SK-N-SH (cell line): ENCODE measurements at regions not wholly inside any gene's neighbourhood (a gene's known extent, or its start where the extent isn't known, plus 50 kb on each side); places are given as distances from the start of the nearest gene placed in this dataset.

Experiments used
- CTCF ChIA-PET: fragments of 300-600, 350-600 bp; formaldehyde crosslinking; extraction: SDS; loops from one replicate; lab custom pipeline; 2021; lab: Yijun Ruan, JAX
- POLR2A ChIA-PET: fragments of 350-600 bp; sonication (Branson Sonifier 250); formaldehyde crosslinking; extraction: SDS; loops from one replicate; lab custom pipeline; 2020; ENCODE audit warnings: antibody characterized with exemption, inconsistent platforms; lab: Yijun Ruan, JAX
- DNase-seq: peaks from one replicate; pipeline ENCODE4 v3.0.0; 2012
- H2AFZ ChIP-seq: fragments of 200-600 bp; sonication (generic); 2 replicates; pipeline ENCODE4 v1.8.1; 2016; ENCODE audit warnings: antibody characterized with exemption, mild to moderate bottlenecking, low read depth
- H3F3A ChIP-seq: fragments of 200-600 bp; sonication (generic); replicated peaks from 2 replicates; pipeline ENCODE3; 2016; ENCODE audit warnings: antibody characterized with exemption, mild to moderate bottlenecking; ENCODE audit not compliant: insufficient read depth
- H3K27ac ChIP-seq, 2 experiments: fragments of 200-500 bp in 1 of 2; fragments of 200-600 bp in 1 of 2; sonication (Bioruptor generic) in 1 of 2; sonication (generic), shearing (Covaris generic) in 1 of 2; 2 replicates each; pipeline versions ENCODE4 v1.5.1 to v1.6.1; 2014 to 2016; ENCODE audit warnings: low read depth in 2 of 2, inconsistent platforms in 1 of 2, low read length in 1 of 2, mild to moderate bottlenecking in 1 of 2, mixed read lengths in 1 of 2
- H3K27me3 ChIP-seq: fragments of 200-600 bp; sonication (generic), shearing (Covaris generic); 2 replicates; pipeline ENCODE4 v1.6.1; 2016; ENCODE audit warnings: mixed run types; ENCODE audit not compliant: insufficient read depth
- H3K36me3 ChIP-seq, 2 experiments: fragments of 200-500 bp in 1 of 2; fragments of 200-600 bp in 1 of 2; sonication (Bioruptor generic) in 1 of 2; sonication (generic) in 1 of 2; replicated peaks in 1 of 2; 2 replicates each; pipeline versions ENCODE3 to v1.5.1; 2014 to 2016; ENCODE audit warnings: low read length in 1 of 2, mild to moderate bottlenecking in 1 of 2; ENCODE audit not compliant: insufficient read depth in 2 of 2, control insufficient read depth in 1 of 2
- H3K4me1 ChIP-seq, 2 experiments: fragments of 200-500 bp in 1 of 2; fragments of 200-600 bp in 1 of 2; sonication (Bioruptor generic) in 1 of 2; sonication (generic), shearing (Covaris generic) in 1 of 2; 2 replicates each; pipeline versions ENCODE4 v1.5.1 to v1.6.1; 2014 to 2016; ENCODE audit warnings: low read depth in 1 of 2, low read length in 1 of 2, mixed run types in 1 of 2; ENCODE audit not compliant: insufficient read depth in 2 of 2, control insufficient read depth in 1 of 2
- H3K4me2 ChIP-seq: fragments of 200-600 bp; sonication (generic), shearing (Covaris generic); 2 replicates; pipeline ENCODE4 v1.6.1; 2017; ENCODE audit warnings: mixed run types
- H3K4me3 ChIP-seq, 2 experiments: fragments of 200-500 bp in 1 of 2; fragments of 200-600 bp in 1 of 2; sonication (Bioruptor generic) in 1 of 2; sonication (generic), shearing (Covaris generic) in 1 of 2; 2 replicates each; pipeline versions ENCODE4 v1.5.1 to v1.8.1; 2014 to 2016; ENCODE audit warnings: low read depth in 2 of 2, inconsistent platforms in 1 of 2, low read length in 1 of 2, mild to moderate bottlenecking in 1 of 2, mixed read lengths in 1 of 2, moderate library complexity in 1 of 2
- H3K79me2 ChIP-seq: fragments of 200-600 bp; sonication (generic); 2 replicates; pipeline ENCODE4 v1.8.1; 2017; ENCODE audit warnings: mild to moderate bottlenecking; ENCODE audit not compliant: insufficient read depth
- H3K9ac ChIP-seq: fragments of 200-600 bp; sonication (generic); 2 replicates; pipeline ENCODE4 v1.6.1; 2017; ENCODE audit warnings: mixed run types
- H3K9me2 ChIP-seq: fragments of 200-600 bp; sonication (generic); 2 replicates; pipeline ENCODE4 v1.6.1; 2017; ENCODE audit warnings: mixed run types
- H3K9me3 ChIP-seq: fragments of 200-600 bp; sonication (generic); 2 replicates; pipeline ENCODE4 v1.6.1; 2017; ENCODE audit warnings: mixed run types, mild to moderate bottlenecking, moderate library complexity
- H4K20me1 ChIP-seq: fragments of 200-600 bp; sonication (generic); 2 replicates; pipeline ENCODE4 v1.6.1; 2017; ENCODE audit warnings: mild to moderate bottlenecking, mixed run types; ENCODE audit not compliant: insufficient read depth
- CHD2 ChIP-seq: fragments of 150-350 bp; IDR thresholded peaks from 2 replicates; pipeline ENCODE4 v1.6.1; 2018; ENCODE audit warnings: low read length; ENCODE audit not compliant: partially characterized antibody
- FOXM1 ChIP-seq: IDR thresholded peaks from 2 replicates; pipeline ENCODE4 v1.4.0; 2012; ENCODE audit warnings: low read depth, mild to moderate bottlenecking
- JUND ChIP-seq: IDR thresholded peaks from 2 replicates; pipeline ENCODE4 v1.4.0; 2012
- MXI1 ChIP-seq: IDR thresholded peaks from 2 replicates; pipeline ENCODE4 v1.6.1; 2012; ENCODE audit warnings: mild to moderate bottlenecking, low read depth, low read length, improper control_type of control experiment
- NRF1 ChIP-seq: IDR thresholded peaks from 2 replicates; pipeline ENCODE4 v1.6.1; 2012; ENCODE audit warnings: low read depth, mild to moderate bottlenecking, low read length
- POLR2AphosphoS5 ChIP-seq: IDR thresholded peaks from 2 replicates; pipeline ENCODE4 v1.6.1; 2012; ENCODE audit warnings: low read depth, low read length
- RAD21 ChIP-seq: IDR thresholded peaks from 2 replicates; pipeline ENCODE4 v1.6.1; 2012; ENCODE audit warnings: mild to moderate bottlenecking, low read length
- SIN3A ChIP-seq: IDR thresholded peaks from 2 replicates; pipeline ENCODE4 v1.6.1; 2012; ENCODE audit warnings: low read depth, mild to moderate bottlenecking, low read length, moderate library complexity, borderline replicate concordance
- SMC3 ChIP-seq: IDR thresholded peaks from 2 replicates; pipeline ENCODE4 v1.6.1; 2012; ENCODE audit warnings: low read depth, low read length, improper control_type of control experiment
- TAF1 ChIP-seq: IDR thresholded peaks from 2 replicates; pipeline ENCODE4 v1.6.1; 2012; ENCODE audit warnings: low read depth, mild to moderate bottlenecking, low read length, moderate library complexity, borderline replicate concordance
- WGBS: methylation state at CpG from one replicate; pipeline ENCODE4 v1.1.6; 2017; ENCODE audit warnings: low lambda C conversion rate; 5-methylcytosine and 5-hydroxymethylcytosine counted together
- TF ChIP-seq, protein P1 (sequence below): fragments of 200-600 bp; sonication (generic); IDR thresholded peaks from 2 replicates; pipeline ENCODE4 v1.6.1; 2017; ENCODE audit warnings: antibody characterized with exemption, mild to moderate bottlenecking, moderate library complexity

GRCh38 chr13:73945871-73946270, 188.3 kb downstream of the KLF12 start:
- Histone ChIP-seq H3F3A (peaks cover 5% of the 10 kb centered on the region), H3K4me2 (no peak overlapping the region), H3K27me3 (no peaks in the 10 kb centered on the region), H2AFZ (no peak overlapping the region; the same call in 1 of the 2 replicates), H3K27ac (peak overlapping the region; percentile 17 to 86; a peak in 3 of 4 replicates), H3K9me3 (no peaks in the 10 kb centered on the region), H4K20me1 (no peaks in the 10 kb centered on the region), H3K36me3 (peaks cover 0 to 14% of the 10 kb centered on the region in 2 experiments), H3K9ac (no peak overlapping the region), H3K9me2 (no peaks in the 10 kb centered on the region), H3K4me1 (peaks cover 6 to 33% of the 10 kb centered on the region in 2 experiments; a peak in 3 of 4 replicates), H3K79me2 (no peaks in the 10 kb centered on the region), H3K4me3 (no peak overlapping the region)
- POLR2A ChIA-PET: interaction anchor here (0.8 to 1.1 kb wide), 2 partner anchors 189 to 190 kb away, joined by 3 read pairs; no protein-coding TSS in a partner anchor
- CTCF ChIA-PET: interaction anchor here (1.5 kb wide), 2 partner anchors 339 to 341 kb away, joined by 3 to 15 read pairs; no protein-coding TSS in a partner anchor
- peak; percentile 41 for DNase-seq
- TF ChIP-seq TAF1: no peak
- peak; percentile 14; the same call in 1 of the 2 replicates for TF ChIP-seq RAD21
- peak; percentile 20; the same call in 1 of the 2 replicates for TF ChIP-seq MXI1
- WGBS: 55% methylated on average over 5 of the region's 5 CpGs

DNA sequence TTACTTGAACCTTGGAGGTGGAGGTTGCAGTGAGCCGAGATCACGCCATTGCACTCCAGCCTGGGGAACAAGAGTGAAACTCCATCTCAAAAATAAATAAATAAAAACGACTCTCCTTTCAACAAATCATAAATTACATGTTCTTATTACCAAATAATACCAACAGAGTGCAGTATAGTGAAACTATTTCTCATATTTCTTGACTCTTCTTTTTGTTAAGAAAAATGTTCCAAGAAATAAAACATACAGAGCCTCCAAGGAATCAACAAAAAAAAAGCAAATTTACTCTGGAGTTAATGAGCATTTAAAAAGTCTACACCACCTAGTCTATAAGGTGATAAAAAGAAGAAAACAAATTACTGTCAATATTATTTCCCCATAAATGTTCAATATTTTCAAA, 188.8 kb downstream of the KLF12 start:
- H3K9ac ChIP-seq: no peak overlapping the region
- peaks cover 6 to 36% of the 10 kb centered on the region in 2 experiments; a peak in 3 of 4 replicates for H3K4me1 ChIP-seq
- no peaks in the 10 kb centered on the region for H3K27me3 ChIP-seq
- POLR2A ChIA-PET: interaction anchor here (0.8 to 1.1 kb wide), 2 partner anchors 190 to 191 kb away, joined by 3 read pairs; no protein-coding TSS in a partner anchor
- 0 out of 2 replicates have a peak, but pooled peaks cover 4% of the 10 kb centered on the region for H3K79me2 ChIP-seq
- H3K9me3 ChIP-seq: no peaks in the 10 kb centered on the region
- peaks cover 5% of the 10 kb centered on the region for H3F3A ChIP-seq
- no peak overlapping the region for H3K4me3 ChIP-seq
- H3K4me2 ChIP-seq: no peak overlapping the region
- H2AFZ ChIP-seq: no peak overlapping the region
- H3K27ac ChIP-seq: peak overlapping the region; percentile 17 to 86; a peak in 3 of 4 replicates
- DNase-seq: no peak
- H3K9me2 ChIP-seq: no peaks in the 10 kb centered on the region
- TF ChIP-seq, protein P1, sequence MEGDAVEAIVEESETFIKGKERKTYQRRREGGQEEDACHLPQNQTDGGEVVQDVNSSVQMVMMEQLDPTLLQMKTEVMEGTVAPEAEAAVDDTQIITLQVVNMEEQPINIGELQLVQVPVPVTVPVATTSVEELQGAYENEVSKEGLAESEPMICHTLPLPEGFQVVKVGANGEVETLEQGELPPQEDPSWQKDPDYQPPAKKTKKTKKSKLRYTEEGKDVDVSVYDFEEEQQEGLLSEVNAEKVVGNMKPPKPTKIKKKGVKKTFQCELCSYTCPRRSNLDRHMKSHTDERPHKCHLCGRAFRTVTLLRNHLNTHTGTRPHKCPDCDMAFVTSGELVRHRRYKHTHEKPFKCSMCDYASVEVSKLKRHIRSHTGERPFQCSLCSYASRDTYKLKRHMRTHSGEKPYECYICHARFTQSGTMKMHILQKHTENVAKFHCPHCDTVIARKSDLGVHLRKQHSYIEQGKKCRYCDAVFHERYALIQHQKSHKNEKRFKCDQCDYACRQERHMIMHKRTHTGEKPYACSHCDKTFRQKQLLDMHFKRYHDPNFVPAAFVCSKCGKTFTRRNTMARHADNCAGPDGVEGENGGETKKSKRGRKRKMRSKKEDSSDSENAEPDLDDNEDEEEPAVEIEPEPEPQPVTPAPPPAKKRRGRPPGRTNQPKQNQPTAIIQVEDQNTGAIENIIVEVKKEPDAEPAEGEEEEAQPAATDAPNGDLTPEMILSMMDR: peak; percentile 41
- TF ChIP-seq FOXM1: no peak
- no peaks in the 10 kb centered on the region for H4K20me1 ChIP-seq
- H3K36me3 ChIP-seq: peaks cover 0 to 14% of the 10 kb centered on the region in 2 experiments
- 72% methylated on average over 3 of the region's 3 CpGs for WGBS
- CTCF ChIA-PET: interaction anchor here (0.6 to 1.5 kb wide), 3 partner anchors 340 to 481 kb away, joined by 3 to 15 read pairs (median 3); no protein-coding TSS in a partner anchor

- Histone ChIP-seq H3K9me2 (no peaks in the 10 kb centered on the region), H3K4me3 (no peak overlapping the region), H3K36me3 (peaks cover 0 to 14% of the 10 kb centered on the region in 2 experiments), H3K9me3 (no peaks in the 10 kb centered on the region), H3K79me2 (peaks cover 13% of the 10 kb centered on the region; the same call in 1 of the 2 replicates), H3K27ac (peak overlapping the region in 1 of 2 experiments; percentile 87; a peak in 2 of 4 replicates), H3K4me1 (peaks cover 9 to 46% of the 10 kb centered on the region in 2 experiments; a peak in 3 of 4 replicates), H3K27me3 (no peaks in the 10 kb centered on the region), H2AFZ (no peak overlapping the region), H3F3A (peaks cover 9% of the 10 kb centered on the region), H4K20me1 (no peaks in the 10 kb centered on the region), H3K9ac (no peak overlapping the region), H3K4me2 (no peak overlapping the region)
- 100% methylated on average over 1 of the region's 1 CpG for WGBS
- ChIA-PET POLR2A (no interaction called here), CTCF (interaction anchor here (1.0 to 1.2 kb wide), 2 partner anchors 22 to 343 kb away, joined by 3 to 4 read pairs; no protein-coding TSS in a partner anchor)
- no peak for TF ChIP-seq JUND
- no peak for TF ChIP-seq CHD2
- no peak for TF ChIP-seq SIN3A
- no peak for TF ChIP-seq NRF1
- no peak for TF ChIP-seq POLR2AphosphoS5
- TF ChIP-seq SMC3: no peak
- no peak for DNase-seq
Observed at GRCh38 chr13:73943965-73944233, 190.3 kb downstream of the KLF12 start.
